ENCODE measurements at regions not wholly inside any gene's neighbourhood (a gene's known extent, or its start where the extent isn't known, plus 50 kb on each side); places are given as distances from the start of the nearest gene placed in this dataset.

DNA sequence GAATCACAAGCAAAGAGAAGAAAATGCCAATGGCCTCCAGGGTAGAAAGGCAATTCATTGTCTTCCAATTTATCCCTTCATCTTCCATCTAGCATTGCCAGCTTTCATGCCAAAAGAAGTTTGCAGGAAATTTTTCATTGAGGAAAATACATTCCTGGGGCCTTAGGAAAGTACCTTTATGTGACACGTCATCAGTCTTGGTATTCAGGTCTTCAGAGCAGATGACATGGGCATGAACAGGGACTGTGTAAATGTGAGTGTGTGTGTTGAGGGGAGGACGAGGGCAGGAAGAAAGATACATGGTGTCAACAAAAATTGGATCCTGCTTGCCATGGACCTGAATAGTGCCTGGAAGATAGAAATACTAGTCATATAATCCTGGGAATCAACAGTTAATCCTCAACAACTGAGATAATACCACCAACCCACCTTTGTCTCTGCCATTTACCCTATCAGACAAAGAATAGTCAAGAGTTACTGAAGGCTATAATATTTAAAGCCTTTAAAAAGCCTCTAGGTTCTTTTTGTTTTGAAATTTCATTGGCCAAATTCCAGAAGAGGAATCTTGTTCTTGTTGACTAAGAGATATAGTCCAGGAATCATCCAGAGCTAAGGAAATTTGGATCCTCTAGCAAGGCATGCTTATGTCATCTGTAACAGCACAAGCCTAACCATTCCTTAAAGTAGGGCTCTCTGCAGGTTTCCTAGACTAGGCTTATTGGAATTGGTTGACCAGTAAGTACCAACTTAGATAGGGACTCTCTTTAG lies 405.8 kb upstream of the SASH1 start:
- TF ChIP-seq, protein P1, sequence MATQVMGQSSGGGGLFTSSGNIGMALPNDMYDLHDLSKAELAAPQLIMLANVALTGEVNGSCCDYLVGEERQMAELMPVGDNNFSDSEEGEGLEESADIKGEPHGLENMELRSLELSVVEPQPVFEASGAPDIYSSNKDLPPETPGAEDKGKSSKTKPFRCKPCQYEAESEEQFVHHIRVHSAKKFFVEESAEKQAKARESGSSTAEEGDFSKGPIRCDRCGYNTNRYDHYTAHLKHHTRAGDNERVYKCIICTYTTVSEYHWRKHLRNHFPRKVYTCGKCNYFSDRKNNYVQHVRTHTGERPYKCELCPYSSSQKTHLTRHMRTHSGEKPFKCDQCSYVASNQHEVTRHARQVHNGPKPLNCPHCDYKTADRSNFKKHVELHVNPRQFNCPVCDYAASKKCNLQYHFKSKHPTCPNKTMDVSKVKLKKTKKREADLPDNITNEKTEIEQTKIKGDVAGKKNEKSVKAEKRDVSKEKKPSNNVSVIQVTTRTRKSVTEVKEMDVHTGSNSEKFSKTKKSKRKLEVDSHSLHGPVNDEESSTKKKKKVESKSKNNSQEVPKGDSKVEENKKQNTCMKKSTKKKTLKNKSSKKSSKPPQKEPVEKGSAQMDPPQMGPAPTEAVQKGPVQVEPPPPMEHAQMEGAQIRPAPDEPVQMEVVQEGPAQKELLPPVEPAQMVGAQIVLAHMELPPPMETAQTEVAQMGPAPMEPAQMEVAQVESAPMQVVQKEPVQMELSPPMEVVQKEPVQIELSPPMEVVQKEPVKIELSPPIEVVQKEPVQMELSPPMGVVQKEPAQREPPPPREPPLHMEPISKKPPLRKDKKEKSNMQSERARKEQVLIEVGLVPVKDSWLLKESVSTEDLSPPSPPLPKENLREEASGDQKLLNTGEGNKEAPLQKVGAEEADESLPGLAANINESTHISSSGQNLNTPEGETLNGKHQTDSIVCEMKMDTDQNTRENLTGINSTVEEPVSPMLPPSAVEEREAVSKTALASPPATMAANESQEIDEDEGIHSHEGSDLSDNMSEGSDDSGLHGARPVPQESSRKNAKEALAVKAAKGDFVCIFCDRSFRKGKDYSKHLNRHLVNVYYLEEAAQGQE (IDR thresholded peaks at IDR 0.05; ENCODE audit: low read depth) = no peak
- no peak for TF ChIP-seq YY1 (IDR thresholded peaks at IDR 0.05; ENCODE audit: low read depth)
- no peak for TF ChIP-seq FOXM1 (IDR thresholded peaks at IDR 0.05; ENCODE audit: borderline replicate concordance, low read depth)
- TF ChIP-seq TCF12 (IDR thresholded peaks at IDR 0.05; ENCODE audit: low read depth) = no peak
- TF ChIP-seq CEBPB (IDR thresholded peaks at IDR 0.05) = no peak
- TF ChIP-seq EGR1 (IDR thresholded peaks at IDR 0.05) = no peak
- TF ChIP-seq, protein P2, sequence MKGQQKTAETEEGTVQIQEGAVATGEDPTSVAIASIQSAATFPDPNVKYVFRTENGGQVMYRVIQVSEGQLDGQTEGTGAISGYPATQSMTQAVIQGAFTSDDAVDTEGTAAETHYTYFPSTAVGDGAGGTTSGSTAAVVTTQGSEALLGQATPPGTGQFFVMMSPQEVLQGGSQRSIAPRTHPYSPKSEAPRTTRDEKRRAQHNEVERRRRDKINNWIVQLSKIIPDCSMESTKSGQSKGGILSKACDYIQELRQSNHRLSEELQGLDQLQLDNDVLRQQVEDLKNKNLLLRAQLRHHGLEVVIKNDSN (IDR thresholded peaks at IDR 0.05) = no peak
- TF ChIP-seq NFIC (IDR thresholded peaks at IDR 0.05) = no peak
- TF ChIP-seq EP300 (IDR thresholded peaks at IDR 0.05; ENCODE audit: borderline replicate concordance) = no peak
- no peak for TF ChIP-seq RAD21 (IDR thresholded peaks at IDR 0.05; ENCODE audit: low read depth)
- TF ChIP-seq TAF1 (IDR thresholded peaks at IDR 0.05; ENCODE audit: low read depth) = no peak

DNA sequence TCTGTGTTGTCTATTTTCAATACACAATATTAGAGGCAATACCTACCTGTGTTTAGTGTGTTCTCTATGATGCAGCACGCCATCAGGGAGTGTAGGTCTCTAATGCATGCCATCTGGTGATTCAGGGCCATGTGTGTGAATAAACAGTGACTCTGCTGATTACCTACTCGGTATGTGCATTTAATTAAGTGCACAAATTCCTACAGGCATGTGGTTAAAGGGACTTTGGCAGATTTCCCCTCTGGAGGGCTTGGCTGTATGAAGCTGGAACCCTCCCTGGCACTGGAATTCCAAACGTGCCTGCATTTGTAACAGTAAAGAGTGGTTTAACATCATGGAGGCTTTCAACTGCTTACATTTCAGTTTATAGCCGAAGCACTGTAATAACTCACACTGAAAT lies 401.5 kb upstream of the SASH1 start:
- TF ChIP-seq YY1 (IDR thresholded peaks at IDR 0.05; ENCODE audit: low read depth) (no peak), ZBTB7A (IDR thresholded peaks at IDR 0.05; ENCODE audit: low read depth) (no peak), EGR1 (IDR thresholded peaks at IDR 0.05) (no peak)

DNA sequence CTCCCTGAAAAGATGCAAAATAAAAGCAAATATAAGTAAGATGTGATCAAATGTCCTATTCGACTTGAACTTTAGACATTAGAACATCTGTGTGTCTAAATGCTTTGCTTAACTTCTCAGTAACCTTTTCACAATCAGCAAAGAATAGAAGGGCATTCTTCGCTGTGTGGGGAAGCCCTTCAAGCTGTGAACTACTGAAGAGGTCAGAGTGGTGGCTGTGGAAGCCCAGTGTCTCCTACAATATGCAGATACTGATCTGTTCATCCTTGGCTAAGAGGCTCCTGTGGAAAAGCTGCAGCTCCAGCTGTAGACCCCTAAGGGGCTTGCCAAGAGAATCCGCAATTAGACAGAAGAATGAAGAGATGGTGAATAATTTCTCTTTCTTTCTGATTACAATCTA lies 400.3 kb upstream of the SASH1 start:
- TF ChIP-seq YY1 (IDR thresholded peaks at IDR 0.05; ENCODE audit: low read depth) (no peak), TAF1 (IDR thresholded peaks at IDR 0.05; ENCODE audit: low read depth) (no peak), CEBPB (IDR thresholded peaks at IDR 0.05) (no peak), TEAD4 (IDR thresholded peaks at IDR 0.05) (no peak), NFIC (IDR thresholded peaks at IDR 0.05) (no peak), ZBTB7A (IDR thresholded peaks at IDR 0.05; ENCODE audit: low read depth) (no peak), RAD21 (IDR thresholded peaks at IDR 0.05; ENCODE audit: low read depth) (no peak), EGR1 (IDR thresholded peaks at IDR 0.05) (no peak), CREB1 (IDR thresholded peaks at IDR 0.05; ENCODE audit: low read depth) (no peak), EP300 (IDR thresholded peaks at IDR 0.05; ENCODE audit: borderline replicate concordance) (no peak), FOXM1 (IDR thresholded peaks at IDR 0.05; ENCODE audit: borderline replicate concordance, low read depth) (no peak)
- TF ChIP-seq, protein P3, sequence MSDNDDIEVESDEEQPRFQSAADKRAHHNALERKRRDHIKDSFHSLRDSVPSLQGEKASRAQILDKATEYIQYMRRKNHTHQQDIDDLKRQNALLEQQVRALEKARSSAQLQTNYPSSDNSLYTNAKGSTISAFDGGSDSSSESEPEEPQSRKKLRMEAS (IDR thresholded peaks at IDR 0.05) = no peak
- TF ChIP-seq, protein P2 (IDR thresholded peaks at IDR 0.05) = no peak
- TF ChIP-seq, protein P1 (IDR thresholded peaks at IDR 0.05; ENCODE audit: low read depth) = no peak

DNA sequence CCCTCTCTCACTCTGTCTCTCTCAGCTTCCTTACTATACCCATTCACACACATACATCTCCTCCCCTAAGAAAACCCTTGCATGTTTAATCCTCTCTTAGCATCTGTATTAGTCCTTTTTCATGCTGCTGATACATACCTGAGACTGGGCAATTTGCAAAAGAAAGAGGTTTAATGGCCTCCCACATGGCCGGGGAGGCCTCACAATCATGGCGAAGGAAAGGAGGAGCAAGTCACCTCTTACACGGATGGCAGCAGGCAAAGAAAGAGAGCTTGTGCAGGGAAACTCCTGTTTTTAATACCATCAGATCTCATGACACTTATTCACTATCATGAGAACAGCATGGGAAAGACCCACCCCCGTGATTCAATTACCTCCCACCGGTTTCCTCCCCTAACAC lies 398.5 kb upstream of the SASH1 start:
- TF ChIP-seq EGR1 (IDR thresholded peaks at IDR 0.05) = no peak
- TF ChIP-seq FOXM1 (IDR thresholded peaks at IDR 0.05; ENCODE audit: borderline replicate concordance, low read depth) = no peak
- no peak for TF ChIP-seq RAD21 (IDR thresholded peaks at IDR 0.05; ENCODE audit: low read depth)
- TF ChIP-seq YY1 (IDR thresholded peaks at IDR 0.05; ENCODE audit: low read depth) = no peak
- TF ChIP-seq, protein P2 (IDR thresholded peaks at IDR 0.05) = no peak
- TF ChIP-seq NFIC (IDR thresholded peaks at IDR 0.05) = no peak
- TF ChIP-seq, protein P1 (IDR thresholded peaks at IDR 0.05; ENCODE audit: low read depth) = no peak
- no peak for TF ChIP-seq ZBTB7A (IDR thresholded peaks at IDR 0.05; ENCODE audit: low read depth)
- TF ChIP-seq TAF1 (IDR thresholded peaks at IDR 0.05; ENCODE audit: low read depth) = no peak
- TF ChIP-seq CEBPB (IDR thresholded peaks at IDR 0.05) = no peak

All from Ishikawa (cell line).